Osteoblast (primary cell): ENCODE measurements at regions not wholly inside any gene's neighbourhood (a gene's known extent, or its start where the extent isn't known, plus 50 kb on each side); places are given as distances from the start of the nearest gene placed in this dataset.

Experiments used
- DNase-seq: peaks from one replicate; pipeline ENCODE4 v3.0.0; 2011; ENCODE audit warnings: low spot score, mixed read lengths; ENCODE audit not compliant: insufficient read length; ENCODE audit errors: missing footprints
- H2AFZ ChIP-seq: 2 replicates; pipeline ENCODE4 v1.6.0; 2011; ENCODE audit warnings: mild to moderate bottlenecking, low read length
- H3K27ac ChIP-seq: 2 replicates; pipeline ENCODE4 v1.5.1; 2011; ENCODE audit warnings: mild to moderate bottlenecking, low read depth, low read length, moderate library complexity
- H3K27me3 ChIP-seq: 2 replicates; pipeline ENCODE4 v1.6.0; 2012; ENCODE audit warnings: mild to moderate bottlenecking, control low read depth, inconsistent platforms, low read length, moderate library complexity; ENCODE audit not compliant: insufficient read depth
- H3K36me3 ChIP-seq: 2 replicates; pipeline ENCODE4 v1.5.1; 2011; ENCODE audit warnings: mild to moderate bottlenecking, low read length, control low read depth, moderate library complexity; ENCODE audit not compliant: insufficient read depth
- H3K4me1 ChIP-seq: 2 replicates; pipeline ENCODE4 v1.5.1; 2011; ENCODE audit warnings: mild to moderate bottlenecking, low read length, control low read depth, moderate library complexity; ENCODE audit not compliant: insufficient read depth
- H3K4me2 ChIP-seq: 2 replicates; pipeline ENCODE4 v1.6.0; 2011; ENCODE audit warnings: mild to moderate bottlenecking, low read length; ENCODE audit not compliant: insufficient read depth
- H3K4me3 ChIP-seq: fragments of 200-600 bp; sonication (generic); 3 replicates; pipeline ENCODE4 v1.5.1; 2012; ENCODE audit warnings: mild to moderate bottlenecking, low read length, inconsistent platforms; ENCODE audit not compliant: insufficient read depth
- H3K79me2 ChIP-seq: 2 replicates; pipeline ENCODE4 v1.6.0; 2012; ENCODE audit warnings: mild to moderate bottlenecking, low read length, control low read depth, inconsistent platforms; ENCODE audit not compliant: insufficient read depth
- H3K9me3 ChIP-seq: 2 replicates; pipeline ENCODE4 v1.5.1; 2011; ENCODE audit warnings: low read depth, low read length, control low read depth
- H4K20me1 ChIP-seq: 2 replicates; pipeline ENCODE4 v1.6.0; 2012; ENCODE audit warnings: mild to moderate bottlenecking, low read length, control low read depth; ENCODE audit not compliant: insufficient read depth
- TF ChIP-seq, protein P1 (sequence below): IDR thresholded peaks from 2 replicates; pipeline ENCODE4 v1.5.1; 2011; ENCODE audit warnings: mild to moderate bottlenecking, low read depth, low read length, moderate library complexity; ENCODE audit errors: extremely low read depth

DNA sequence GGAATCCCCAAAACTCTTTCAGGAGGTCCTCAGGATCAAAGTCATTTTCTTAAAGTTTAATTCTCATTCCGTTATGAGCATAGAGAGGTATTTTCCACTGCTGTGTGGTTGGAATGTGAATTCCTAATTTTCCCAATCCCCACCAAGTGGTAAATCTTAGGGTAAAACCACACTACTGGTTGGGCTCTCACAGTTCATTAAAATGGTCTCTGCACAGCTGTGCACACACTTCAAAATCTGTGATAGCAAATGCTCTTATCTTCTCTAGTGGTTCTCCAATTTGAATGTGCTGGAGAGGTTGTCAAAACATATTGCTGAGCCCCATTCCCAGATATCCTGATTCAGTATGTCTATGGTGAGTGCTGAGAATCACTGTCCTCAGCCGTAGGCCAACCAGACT is 189.1 kb downstream of the BMP4 start:
- DNase-seq = no peak

DNA sequence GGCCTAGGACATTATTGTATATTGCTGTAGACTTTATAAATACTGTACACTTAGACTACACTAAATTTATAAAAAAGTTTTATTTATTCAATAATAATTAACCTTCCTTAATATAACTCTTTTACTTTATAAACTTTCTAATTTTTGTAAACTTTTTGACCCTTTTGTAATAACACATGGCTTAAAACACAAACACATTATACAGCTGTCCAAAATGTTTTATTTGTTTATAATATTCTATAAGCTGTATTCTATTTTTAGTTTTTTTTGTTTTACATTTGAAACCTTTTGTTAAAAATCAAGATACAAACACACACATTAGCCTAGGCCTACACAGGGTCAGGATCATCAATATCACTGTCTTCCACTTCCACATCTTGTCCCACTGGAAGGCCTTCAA is 190.0 kb downstream of the BMP4 start:
- H2AFZ ChIP-seq = no peak overlapping the region
- TF ChIP-seq, protein P1, sequence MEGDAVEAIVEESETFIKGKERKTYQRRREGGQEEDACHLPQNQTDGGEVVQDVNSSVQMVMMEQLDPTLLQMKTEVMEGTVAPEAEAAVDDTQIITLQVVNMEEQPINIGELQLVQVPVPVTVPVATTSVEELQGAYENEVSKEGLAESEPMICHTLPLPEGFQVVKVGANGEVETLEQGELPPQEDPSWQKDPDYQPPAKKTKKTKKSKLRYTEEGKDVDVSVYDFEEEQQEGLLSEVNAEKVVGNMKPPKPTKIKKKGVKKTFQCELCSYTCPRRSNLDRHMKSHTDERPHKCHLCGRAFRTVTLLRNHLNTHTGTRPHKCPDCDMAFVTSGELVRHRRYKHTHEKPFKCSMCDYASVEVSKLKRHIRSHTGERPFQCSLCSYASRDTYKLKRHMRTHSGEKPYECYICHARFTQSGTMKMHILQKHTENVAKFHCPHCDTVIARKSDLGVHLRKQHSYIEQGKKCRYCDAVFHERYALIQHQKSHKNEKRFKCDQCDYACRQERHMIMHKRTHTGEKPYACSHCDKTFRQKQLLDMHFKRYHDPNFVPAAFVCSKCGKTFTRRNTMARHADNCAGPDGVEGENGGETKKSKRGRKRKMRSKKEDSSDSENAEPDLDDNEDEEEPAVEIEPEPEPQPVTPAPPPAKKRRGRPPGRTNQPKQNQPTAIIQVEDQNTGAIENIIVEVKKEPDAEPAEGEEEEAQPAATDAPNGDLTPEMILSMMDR = no peak

More for the DNA sequence above, 189.1 kb downstream of the BMP4 start:
- TF ChIP-seq, protein P1 = no peak
- Histone ChIP-seq H3K9me3 (no peaks in the 10 kb centered on the region), H4K20me1 (no peaks in the 10 kb centered on the region), H3K4me3 (no peak overlapping the region), H3K4me2 (no peak overlapping the region), H3K27me3 (peaks cover 12% of the 10 kb centered on the region), H3K27ac (no peak overlapping the region), H2AFZ (no peak overlapping the region), H3K79me2 (no peaks in the 10 kb centered on the region), H3K4me1 (no peaks in the 10 kb centered on the region), H3K36me3 (no peaks in the 10 kb centered on the region)

DNA sequence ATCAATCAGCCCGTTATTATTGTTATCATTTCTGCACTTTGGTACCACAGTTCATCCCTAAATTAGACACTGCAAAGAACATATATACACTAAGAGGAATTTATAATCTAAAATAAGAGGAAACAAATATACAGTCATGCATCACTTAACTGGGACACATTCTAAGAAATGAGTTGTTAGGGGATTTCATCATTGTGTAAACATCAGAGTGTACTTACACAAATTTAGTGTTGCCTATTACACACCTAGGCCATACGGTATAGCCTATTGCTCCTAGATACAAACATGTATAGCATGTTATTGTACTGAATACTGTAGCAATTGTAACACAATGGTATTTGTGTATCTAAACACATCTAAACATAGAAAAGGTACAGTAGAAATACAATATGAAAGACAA is 190.5 kb downstream of the BMP4 start:
- TF ChIP-seq, protein P1 = no peak
- H3K4me3 ChIP-seq = no peak overlapping the region

More for the DNA sequence above, 190.0 kb downstream of the BMP4 start:
- Histone ChIP-seq H4K20me1 (no peaks in the 10 kb centered on the region), H3K27ac (no peak overlapping the region), H3K4me3 (no peak overlapping the region), H3K4me2 (no peak overlapping the region), H3K9me3 (no peaks in the 10 kb centered on the region), H3K27me3 (peaks cover 12% of the 10 kb centered on the region), H3K79me2 (no peaks in the 10 kb centered on the region), H3K36me3 (no peaks in the 10 kb centered on the region), H3K4me1 (no peaks in the 10 kb centered on the region)
- no peak for DNase-seq

GRCh38 chr14:53764846-53765245 is 191.8 kb downstream of the BMP4 start:
- TF ChIP-seq, protein P1 = no peak
- Histone ChIP-seq H3K79me2 (no peaks in the 10 kb centered on the region), H3K4me1 (no peaks in the 10 kb centered on the region), H3K9me3 (no peaks in the 10 kb centered on the region), H3K4me3 (no peak overlapping the region), H4K20me1 (no peaks in the 10 kb centered on the region), H3K4me2 (no peak overlapping the region), H3K27ac (no peak overlapping the region), H3K27me3 (peaks cover 9% of the 10 kb centered on the region), H2AFZ (no peak overlapping the region), H3K36me3 (no peaks in the 10 kb centered on the region)
- no peak for DNase-seq

More for the DNA sequence above, 190.5 kb downstream of the BMP4 start:
- Histone ChIP-seq H3K36me3 (no peaks in the 10 kb centered on the region), H4K20me1 (no peaks in the 10 kb centered on the region), H3K4me1 (no peaks in the 10 kb centered on the region), H2AFZ (no peak overlapping the region), H3K79me2 (no peaks in the 10 kb centered on the region), H3K4me2 (no peak overlapping the region), H3K27me3 (peaks cover 12% of the 10 kb centered on the region), H3K9me3 (no peaks in the 10 kb centered on the region), H3K27ac (no peak overlapping the region)
- no peak for DNase-seq
